ENCODE measurements at regions not wholly inside any gene's neighbourhood (a gene's known extent, or its start where the extent isn't known, plus 50 kb on each side); places are given as distances from the start of the nearest gene placed in this dataset.

- Mint-ChIP-seq H3K4me3 (ENCODE audit: unreplicated experiment) (no peak overlapping the region), H3K4me1 (ENCODE audit: low read depth) (peaks cover 8% of the 10 kb centered on the region), H3K9me3 (ENCODE audit: low read depth) (peaks cover 2% of the 10 kb centered on the region), H3K36me3 (ENCODE audit: low read depth) (no peaks in the 10 kb centered on the region), H3K27ac (ENCODE audit: unreplicated experiment) (no peak overlapping the region), H3K27me3 (ENCODE audit: low read depth) (no peaks in the 10 kb centered on the region)
- DNase-seq (ENCODE audit: low spot score), result no peak
- no peak for TF ChIP-seq CTCF (IDR thresholded peaks at IDR 0.05)
Observed at GRCh38 chr7:106813705-106814305, 51.3 kb upstream of the PIK3CG start.

DNA sequence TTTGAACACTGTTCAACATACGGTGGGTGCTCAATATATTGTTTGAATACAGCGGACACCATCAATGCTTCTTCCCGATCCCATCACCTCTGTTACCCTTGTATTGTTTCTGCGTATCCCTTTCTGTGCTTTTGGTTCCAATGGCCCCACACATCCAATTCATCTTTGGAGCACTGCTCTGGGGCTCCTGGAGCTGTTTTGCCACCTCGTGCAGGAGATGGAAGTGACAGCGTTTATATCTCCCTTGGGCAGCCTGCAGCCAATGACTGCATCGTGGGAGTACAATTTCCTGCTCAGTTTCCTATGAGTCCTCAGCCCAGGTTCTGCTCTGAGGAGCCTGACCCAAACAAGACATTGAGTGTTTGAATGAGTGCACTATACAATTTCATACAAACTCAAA is 50.2 kb upstream of the PIK3CG start:
- no peaks in the 10 kb centered on the region for H3K27me3 Mint-ChIP-seq (ENCODE audit: low read depth)
- peaks cover 8% of the 10 kb centered on the region for H3K4me1 Mint-ChIP-seq (ENCODE audit: low read depth)
- no peak overlapping the region for H3K4me3 Mint-ChIP-seq (ENCODE audit: unreplicated experiment)
- peaks cover 2% of the 10 kb centered on the region for H3K9me3 Mint-ChIP-seq (ENCODE audit: low read depth)
- no peak overlapping the region for H3K27ac Mint-ChIP-seq (ENCODE audit: unreplicated experiment)
- no peak for TF ChIP-seq CTCF (IDR thresholded peaks at IDR 0.05)
- no peaks in the 10 kb centered on the region for H3K36me3 Mint-ChIP-seq (ENCODE audit: low read depth)
- DNase-seq (ENCODE audit: low spot score), result no peak

Data from chondrocyte (in vitro differentiated cells).